IMR-90 (cell line): ENCODE measurements at regions not wholly inside any gene's neighbourhood (a gene's known extent, or its start where the extent isn't known, plus 50 kb on each side); places are given as distances from the start of the nearest gene placed in this dataset.

Experiments used
- CTCF ChIP-seq: conservative IDR thresholded peaks from 2 replicates; pipeline ENCODE4 v1.5.1; 2012; ENCODE audit warnings: mild to moderate bottlenecking, low read depth, low read length, improper control_type of control experiment
- FOS ChIP-seq: fragments of 150-350 bp; IDR thresholded peaks from 2 replicates; pipeline ENCODE4 v1.6.1; 2016; ENCODE audit warnings: low read depth, low read length
- MXI1 ChIP-seq: IDR thresholded peaks from 2 replicates; pipeline ENCODE4 v1.6.1; 2012; ENCODE audit warnings: low read depth, mild to moderate bottlenecking, low read length, moderate library complexity, borderline replicate concordance
- POLR2A ChIP-seq: IDR thresholded peaks from 2 replicates; pipeline ENCODE4 v1.6.1; 2012; ENCODE audit warnings: mild to moderate bottlenecking, low read depth, low read length
- SMC3 ChIP-seq: fragments of 150-350 bp; IDR thresholded peaks from 2 replicates; pipeline ENCODE4 v1.6.1; 2016; ENCODE audit warnings: low read depth, mild to moderate bottlenecking, antibody characterized with exemption, low read length, moderate library complexity

GRCh38 chr2:59998324-59998723, 555.1 kb downstream of the BCL11A start:
- TF ChIP-seq FOS (no peak), MXI1 (no peak), CTCF (no peak), SMC3 (no peak), POLR2A (no peak)
